ENCODE measurements at regions not wholly inside any gene's neighbourhood (a gene's known extent, or its start where the extent isn't known, plus 50 kb on each side); places are given as distances from the start of the nearest gene placed in this dataset.

- TF ChIP-seq, protein P1, sequence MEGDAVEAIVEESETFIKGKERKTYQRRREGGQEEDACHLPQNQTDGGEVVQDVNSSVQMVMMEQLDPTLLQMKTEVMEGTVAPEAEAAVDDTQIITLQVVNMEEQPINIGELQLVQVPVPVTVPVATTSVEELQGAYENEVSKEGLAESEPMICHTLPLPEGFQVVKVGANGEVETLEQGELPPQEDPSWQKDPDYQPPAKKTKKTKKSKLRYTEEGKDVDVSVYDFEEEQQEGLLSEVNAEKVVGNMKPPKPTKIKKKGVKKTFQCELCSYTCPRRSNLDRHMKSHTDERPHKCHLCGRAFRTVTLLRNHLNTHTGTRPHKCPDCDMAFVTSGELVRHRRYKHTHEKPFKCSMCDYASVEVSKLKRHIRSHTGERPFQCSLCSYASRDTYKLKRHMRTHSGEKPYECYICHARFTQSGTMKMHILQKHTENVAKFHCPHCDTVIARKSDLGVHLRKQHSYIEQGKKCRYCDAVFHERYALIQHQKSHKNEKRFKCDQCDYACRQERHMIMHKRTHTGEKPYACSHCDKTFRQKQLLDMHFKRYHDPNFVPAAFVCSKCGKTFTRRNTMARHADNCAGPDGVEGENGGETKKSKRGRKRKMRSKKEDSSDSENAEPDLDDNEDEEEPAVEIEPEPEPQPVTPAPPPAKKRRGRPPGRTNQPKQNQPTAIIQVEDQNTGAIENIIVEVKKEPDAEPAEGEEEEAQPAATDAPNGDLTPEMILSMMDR (conservative IDR thresholded peaks at IDR 0.05 in 1 of 2, IDR thresholded peaks at IDR 0.05 in 1 of 2; ENCODE audit: low read depth in 1 of 2, low read length in 2 of 2), result no peak
- TF ChIP-seq EZH2 (IDR thresholded peaks at IDR 0.05; ENCODE audit: low read length, missing control alignments), result no peak
- no peaks in the 10 kb centered on the region for H4K20me1 ChIP-seq (ENCODE audit: control insufficient read depth, extremely low read depth, insufficient read depth, low read length)
- no peak overlapping the region for H2AFZ ChIP-seq (ENCODE audit: low read length)
- no peak overlapping the region for H3K4me2 ChIP-seq (ENCODE audit: extremely low read depth, insufficient read depth, low read length)
- no peak overlapping the region for H3K27ac ChIP-seq (ENCODE audit: insufficient read depth, low read length)
- H3K79me2 ChIP-seq (ENCODE audit: control insufficient read depth, insufficient read depth, low read length), result no peaks in the 10 kb centered on the region
- no peak overlapping the region for H3K9ac ChIP-seq (ENCODE audit: insufficient read depth, low read length)
- H3K4me3 ChIP-seq (replicated peaks in 1 of 4; ENCODE audit: control extremely low read depth in 1 of 4, insufficient read depth in 1 of 4, low read depth in 3 of 4, low read length in 4 of 4), result no peak overlapping the region
- DNase-seq (ENCODE audit: low read depth in 2 of 2), result no peak
- no peaks in the 10 kb centered on the region for H3K36me3 ChIP-seq (ENCODE audit: control insufficient read depth, insufficient read depth, low read length)
- H3K9me3 ChIP-seq (ENCODE audit: control insufficient read depth, insufficient read depth, low read depth, low read length), result no peaks in the 10 kb centered on the region
- no peaks in the 10 kb centered on the region for H3K27me3 ChIP-seq (ENCODE audit: control insufficient read depth, insufficient read depth, low read length)
- H3K4me1 ChIP-seq (ENCODE audit: control insufficient read depth, extremely low read depth, insufficient read depth, low read length), result no peaks in the 10 kb centered on the region
Observed at GRCh38 chr13:94925263-94925662, 212.9 kb upstream of the SOX21 start.

GRCh38 chr13:94921181-94921580 lies 208.8 kb upstream of the SOX21 start:
- Histone ChIP-seq H3K79me2 (ENCODE audit: control insufficient read depth, insufficient read depth, low read length) (no peaks in the 10 kb centered on the region), H3K27ac (ENCODE audit: insufficient read depth, low read length) (no peak overlapping the region), H3K9ac (ENCODE audit: insufficient read depth, low read length) (no peak overlapping the region), H3K4me1 (ENCODE audit: control insufficient read depth, extremely low read depth, insufficient read depth, low read length) (no peaks in the 10 kb centered on the region), H3K4me3 (replicated peaks in 1 of 4; ENCODE audit: control extremely low read depth in 1 of 4, insufficient read depth in 1 of 4, low read depth in 3 of 4, low read length in 4 of 4) (no peak overlapping the region), H4K20me1 (ENCODE audit: control insufficient read depth, extremely low read depth, insufficient read depth, low read length) (no peaks in the 10 kb centered on the region), H3K36me3 (ENCODE audit: control insufficient read depth, insufficient read depth, low read length) (no peaks in the 10 kb centered on the region), H3K9me3 (ENCODE audit: control insufficient read depth, insufficient read depth, low read depth, low read length) (no peaks in the 10 kb centered on the region), H3K4me2 (ENCODE audit: extremely low read depth, insufficient read depth, low read length) (no peak overlapping the region), H3K27me3 (ENCODE audit: control insufficient read depth, insufficient read depth, low read length) (no peaks in the 10 kb centered on the region), H2AFZ (ENCODE audit: low read length) (no peak overlapping the region)
- no peak for TF ChIP-seq EZH2 (IDR thresholded peaks at IDR 0.05; ENCODE audit: low read length, missing control alignments)
- TF ChIP-seq, protein P1 (conservative IDR thresholded peaks at IDR 0.05 in 1 of 2, IDR thresholded peaks at IDR 0.05 in 1 of 2; ENCODE audit: low read depth in 1 of 2, low read length in 2 of 2), result no peak
- no peak for DNase-seq (ENCODE audit: low read depth in 2 of 2)

GRCh38 chr13:94920578-94920977 lies 208.2 kb upstream of the SOX21 start:
- no peak overlapping the region for H3K4me2 ChIP-seq (ENCODE audit: extremely low read depth, insufficient read depth, low read length)
- no peak overlapping the region for H3K27ac ChIP-seq (ENCODE audit: insufficient read depth, low read length)
- H4K20me1 ChIP-seq (ENCODE audit: control insufficient read depth, extremely low read depth, insufficient read depth, low read length), result no peaks in the 10 kb centered on the region
- no peak for DNase-seq (ENCODE audit: low read depth in 2 of 2)
- H3K9me3 ChIP-seq (ENCODE audit: control insufficient read depth, insufficient read depth, low read depth, low read length), result no peaks in the 10 kb centered on the region
- TF ChIP-seq, protein P1 (conservative IDR thresholded peaks at IDR 0.05 in 1 of 2, IDR thresholded peaks at IDR 0.05 in 1 of 2; ENCODE audit: low read depth in 1 of 2, low read length in 2 of 2), result no peak
- TF ChIP-seq EZH2 (IDR thresholded peaks at IDR 0.05; ENCODE audit: low read length, missing control alignments), result no peak
- no peak overlapping the region for H3K9ac ChIP-seq (ENCODE audit: insufficient read depth, low read length)
- H2AFZ ChIP-seq (ENCODE audit: low read length), result no peak overlapping the region
- no peaks in the 10 kb centered on the region for H3K79me2 ChIP-seq (ENCODE audit: control insufficient read depth, insufficient read depth, low read length)
- H3K4me1 ChIP-seq (ENCODE audit: control insufficient read depth, extremely low read depth, insufficient read depth, low read length), result no peaks in the 10 kb centered on the region
- no peak overlapping the region for H3K4me3 ChIP-seq (replicated peaks in 1 of 4; ENCODE audit: control extremely low read depth in 1 of 4, insufficient read depth in 1 of 4, low read depth in 3 of 4, low read length in 4 of 4)
- no peaks in the 10 kb centered on the region for H3K27me3 ChIP-seq (ENCODE audit: control insufficient read depth, insufficient read depth, low read length)
- no peaks in the 10 kb centered on the region for H3K36me3 ChIP-seq (ENCODE audit: control insufficient read depth, insufficient read depth, low read length)
